ENCODE measurements at regions not wholly inside any gene's neighbourhood (a gene's known extent, or its start where the extent isn't known, plus 50 kb on each side); places are given as distances from the start of the nearest gene placed in this dataset.

- TF ChIP-seq POLR2A (IDR thresholded peaks at IDR 0.05) (no peak), CTCF (IDR thresholded peaks at IDR 0.05) (no peak)
- Histone ChIP-seq H3K4me1 (no peaks in the 10 kb centered on the region), H3K9me3 (no peaks in the 10 kb centered on the region), H3K27me3 (no peaks in the 10 kb centered on the region), H3K4me3 (no peak overlapping the region), H3K27ac (no peak overlapping the region), H3K36me3 (no peaks in the 10 kb centered on the region)
- 29% methylated on average over 3 of the region's 3 CpGs for WGBS (ENCODE audit: insufficient coverage, low coverage, low lambda C conversion rate, missing lambda C conversion rate)
- DNase-seq (no peak), ATAC-seq (no peak)
- intact Hi-C loops (cut with DNase I) = no loop called here
Measured at GRCh38 chr12:82149045-82149444, 209.1 kb downstream of the CCDC59 start.

GRCh38 chr12:82146740-82147139 lies 211.4 kb downstream of the CCDC59 start:
- intact Hi-C loops (cut with DNase I) = no loop called here
- Histone ChIP-seq H3K27me3 (no peaks in the 10 kb centered on the region), H3K36me3 (no peaks in the 10 kb centered on the region), H3K4me3 (no peak overlapping the region), H3K27ac (no peak overlapping the region), H3K4me1 (no peaks in the 10 kb centered on the region), H3K9me3 (no peaks in the 10 kb centered on the region)
- no peak for DNase-seq
- WGBS (ENCODE audit: insufficient coverage, low coverage, low lambda C conversion rate, missing lambda C conversion rate) = 10% methylated on average over 2 of the region's 3 CpGs
- TF ChIP-seq POLR2A (IDR thresholded peaks at IDR 0.05) = no peak
- TF ChIP-seq CTCF (IDR thresholded peaks at IDR 0.05) = no peak
- no peak for ATAC-seq

GRCh38 chr12:82144505-82144904 lies 213.7 kb downstream of the CCDC59 start:
- 17% methylated on average over 1 of the region's 1 CpG for WGBS (ENCODE audit: insufficient coverage, low coverage, low lambda C conversion rate, missing lambda C conversion rate)
- no peak overlapping the region for H3K27ac ChIP-seq
- DNase-seq = no peak
- ATAC-seq = no peak
- no peak overlapping the region for H3K4me3 ChIP-seq
- no peaks in the 10 kb centered on the region for H3K9me3 ChIP-seq
- no peaks in the 10 kb centered on the region for H3K27me3 ChIP-seq
- intact Hi-C loops (cut with DNase I) = no loop called here
- no peak for TF ChIP-seq CTCF (IDR thresholded peaks at IDR 0.05)
- TF ChIP-seq POLR2A (IDR thresholded peaks at IDR 0.05) = no peak
- no peaks in the 10 kb centered on the region for H3K36me3 ChIP-seq
- no peaks in the 10 kb centered on the region for H3K4me1 ChIP-seq

GRCh38 chr12:82132390-82132789 lies 225.8 kb downstream of the CCDC59 start:
- intact Hi-C loops (cut with DNase I) = no loop called here
- ATAC-seq (no peak), DNase-seq (no peak)
- no peak overlapping the region for H3K27ac ChIP-seq
- TF ChIP-seq POLR2A (IDR thresholded peaks at IDR 0.05) = no peak
- no peak for TF ChIP-seq CTCF (IDR thresholded peaks at IDR 0.05)
- H3K9me3 ChIP-seq = no peaks in the 10 kb centered on the region
- no peak overlapping the region for H3K4me3 ChIP-seq
- no peaks in the 10 kb centered on the region for H3K4me1 ChIP-seq
- no peaks in the 10 kb centered on the region for H3K36me3 ChIP-seq
- no peaks in the 10 kb centered on the region for H3K27me3 ChIP-seq
- WGBS (ENCODE audit: insufficient coverage, low coverage, low lambda C conversion rate, missing lambda C conversion rate) = 54% methylated on average over 3 of the region's 3 CpGs

GRCh38 chr12:82130762-82131161 lies 227.4 kb downstream of the CCDC59 start:
- intact Hi-C loops (cut with DNase I) = no loop called here
- no peaks in the 10 kb centered on the region for H3K9me3 ChIP-seq
- no peak overlapping the region for H3K27ac ChIP-seq
- DNase-seq (no peak), ATAC-seq (peak in 1 of 4 donors; percentile 46)
- H3K27me3 ChIP-seq = no peaks in the 10 kb centered on the region
- TF ChIP-seq POLR2A (IDR thresholded peaks at IDR 0.05) (no peak), CTCF (IDR thresholded peaks at IDR 0.05) (no peak)
- no peak overlapping the region for H3K4me3 ChIP-seq
- H3K36me3 ChIP-seq = no peaks in the 10 kb centered on the region
- H3K4me1 ChIP-seq = no peaks in the 10 kb centered on the region
